GM12801 (cell line): ENCODE measurements at regions not wholly inside any gene's neighbourhood (a gene's known extent, or its start where the extent isn't known, plus 50 kb on each side); places are given as distances from the start of the nearest gene placed in this dataset.

Experiments
- CTCF ChIP-seq: IDR thresholded peaks from one replicate; pipeline ENCODE4 v1.5.1; 2011; ENCODE audit warnings: control low read depth; ENCODE audit not compliant: insufficient read length; ENCODE audit errors: extremely low read depth

DNA sequence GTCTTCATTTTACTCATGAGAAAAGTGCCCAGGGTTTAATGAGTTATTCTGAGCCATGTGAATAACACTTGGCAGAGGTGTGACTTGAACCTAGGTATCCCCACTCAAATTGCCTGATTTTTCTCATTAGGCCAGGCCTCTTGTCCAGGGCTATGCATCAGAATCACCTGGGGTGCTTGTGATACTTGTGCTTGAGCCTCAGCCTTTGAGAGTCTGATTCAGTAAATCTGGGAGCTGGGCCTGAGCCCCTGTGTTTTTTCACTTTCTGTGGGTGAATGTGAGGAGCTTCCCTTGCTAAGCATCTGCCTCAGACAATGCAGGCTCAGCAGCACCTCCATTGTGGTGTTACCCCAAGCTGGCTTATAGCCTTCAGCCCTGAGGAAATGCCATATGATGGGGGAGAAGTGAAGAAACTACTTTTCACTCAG is 127.1 kb downstream of the S1PR1 start:
- TF ChIP-seq CTCF, result no peak

GRCh38 chr1:101364370-101365120 is 127.7 kb downstream of the S1PR1 start:
- TF ChIP-seq CTCF, result no peak

DNA sequence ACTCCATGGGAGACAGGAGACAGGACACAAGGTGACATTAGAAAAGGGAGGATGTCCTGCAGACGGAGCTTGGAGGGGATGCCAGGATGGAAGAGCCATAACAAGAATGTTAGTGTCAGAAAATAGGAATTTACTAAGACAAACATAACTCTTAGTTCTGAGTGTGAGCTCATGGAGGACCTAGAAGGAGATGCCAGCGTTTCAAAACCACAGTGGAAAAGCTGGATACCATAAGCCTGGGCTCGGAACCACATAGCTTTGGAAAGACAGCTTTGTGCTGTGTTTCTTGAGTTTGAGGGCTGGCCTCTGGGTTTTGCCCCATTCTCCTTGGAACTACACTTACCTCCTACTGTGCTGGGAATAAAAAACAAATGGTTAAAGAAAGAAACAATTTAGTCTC is 128.4 kb downstream of the S1PR1 start:
- TF ChIP-seq CTCF, result no peak

GRCh38 chr1:101365878-101366277 is 129.1 kb downstream of the S1PR1 start:
- no peak for TF ChIP-seq CTCF

DNA sequence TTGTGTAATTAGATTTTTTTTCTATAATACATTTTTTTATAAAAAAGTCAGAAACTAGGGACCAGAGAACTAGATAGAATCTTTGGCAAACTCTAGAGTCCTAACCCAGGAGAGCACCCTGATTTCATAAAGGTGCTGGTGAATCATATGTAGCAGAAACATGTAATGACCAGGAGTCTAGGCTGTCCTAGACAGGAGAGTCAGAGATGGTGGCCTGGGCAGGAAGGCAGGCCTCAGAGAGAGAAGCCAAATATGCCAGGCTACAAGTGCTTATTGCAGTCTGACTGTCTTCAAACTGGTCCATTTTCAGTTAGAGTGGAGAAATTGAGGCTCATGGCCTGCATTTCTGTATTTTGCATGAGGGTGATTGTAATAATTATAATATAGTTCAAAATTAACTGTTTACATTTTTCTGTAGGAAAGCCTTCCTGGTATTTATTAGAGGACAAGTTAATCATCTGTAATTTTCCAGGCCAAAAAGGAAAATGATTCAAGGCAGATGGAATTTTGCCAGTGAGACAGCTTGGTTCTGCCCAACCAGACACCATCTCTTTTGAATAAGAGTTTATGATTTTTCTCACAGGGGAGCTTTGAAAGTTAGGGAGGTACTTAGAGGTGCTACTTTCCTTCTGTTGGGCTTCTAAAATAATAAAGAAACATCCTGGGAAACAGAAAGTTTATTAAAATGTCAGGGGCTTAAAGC is 129.8 kb downstream of the S1PR1 start:
- TF ChIP-seq CTCF, result no peak

- TF ChIP-seq CTCF, result no peak
These were observed 130.8 kb downstream of the S1PR1 start for GRCh38 chr1:101367630-101368029.

DNA sequence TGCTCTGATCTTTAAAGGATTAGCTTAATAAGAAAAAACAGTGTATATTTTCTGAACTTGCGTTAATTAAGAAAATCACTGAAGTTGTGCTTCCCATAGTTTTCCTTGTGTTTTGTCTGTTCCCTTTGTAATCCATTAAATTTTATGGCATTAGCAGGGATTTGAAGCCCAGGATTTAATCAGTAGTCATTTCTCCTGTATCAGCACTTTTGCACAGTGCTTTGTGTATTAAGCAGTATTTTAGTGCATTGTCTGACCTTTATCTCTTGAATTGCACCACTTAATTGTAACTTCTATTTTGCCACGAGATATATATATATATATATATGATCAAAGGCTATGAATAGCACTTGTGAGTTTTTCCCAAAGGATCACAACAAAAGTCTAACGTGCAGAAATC is 133.7 kb downstream of the S1PR1 start:
- no peak for TF ChIP-seq CTCF
